GM19438 (cell line): ENCODE measurements at regions not wholly inside any gene's neighbourhood (a gene's known extent, or its start where the extent isn't known, plus 50 kb on each side); places are given as distances from the start of the nearest gene placed in this dataset.

Experiments
- ATAC-seq: cut with Tn5 transposase; IDR thresholded peaks from one replicate; pipeline ENCODE4 v1.9.1; 2021; ENCODE audit warnings: low read depth; ENCODE audit not compliant: unreplicated experiment

DNA sequence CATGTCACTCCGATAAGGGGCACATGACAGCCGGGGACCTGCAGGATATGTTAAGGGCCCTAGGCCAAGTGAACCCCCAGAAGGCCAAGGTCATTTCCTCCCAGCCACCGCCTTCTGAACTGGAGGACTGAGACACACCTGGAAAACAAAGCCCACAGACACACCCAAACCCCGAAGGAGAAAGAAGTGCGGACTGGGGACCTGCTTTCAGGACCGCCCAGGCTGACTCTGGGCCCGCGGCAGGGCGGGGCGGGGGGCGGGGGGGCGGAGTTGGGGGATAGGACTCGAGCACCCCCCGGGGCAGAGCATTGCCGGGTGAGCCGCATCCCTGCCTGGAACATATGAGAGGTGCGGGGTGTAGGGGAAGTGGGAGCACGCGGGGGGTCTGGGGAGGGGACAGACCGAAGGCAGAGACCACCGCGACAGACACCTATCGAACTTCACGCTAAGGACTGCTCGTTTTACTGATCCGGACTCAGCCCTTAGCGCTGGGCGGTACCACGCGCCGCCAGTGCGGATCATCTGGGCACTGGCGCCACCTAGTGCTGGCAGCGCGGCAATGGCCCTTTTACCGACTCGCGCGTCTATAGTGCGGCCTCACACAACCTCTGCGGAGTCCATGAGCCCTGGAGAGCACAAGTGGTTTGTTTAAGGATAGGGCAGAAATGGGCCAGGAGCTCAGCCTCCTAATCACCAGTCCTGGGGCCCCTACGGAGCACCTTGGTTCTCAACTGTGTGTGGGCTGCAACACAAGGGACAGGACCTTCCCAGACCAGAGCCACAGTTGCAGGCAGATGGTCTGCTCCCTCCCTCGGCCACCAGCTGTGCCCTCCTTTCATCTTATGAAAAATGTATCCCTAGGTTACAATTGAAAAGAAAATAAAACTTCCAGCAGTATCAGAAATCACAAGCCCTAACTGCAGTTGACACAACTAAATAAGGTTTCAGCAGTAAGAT lies 157.6 kb downstream of the HERPUD2 start:
- peak; percentile 99 for ATAC-seq

DNA sequence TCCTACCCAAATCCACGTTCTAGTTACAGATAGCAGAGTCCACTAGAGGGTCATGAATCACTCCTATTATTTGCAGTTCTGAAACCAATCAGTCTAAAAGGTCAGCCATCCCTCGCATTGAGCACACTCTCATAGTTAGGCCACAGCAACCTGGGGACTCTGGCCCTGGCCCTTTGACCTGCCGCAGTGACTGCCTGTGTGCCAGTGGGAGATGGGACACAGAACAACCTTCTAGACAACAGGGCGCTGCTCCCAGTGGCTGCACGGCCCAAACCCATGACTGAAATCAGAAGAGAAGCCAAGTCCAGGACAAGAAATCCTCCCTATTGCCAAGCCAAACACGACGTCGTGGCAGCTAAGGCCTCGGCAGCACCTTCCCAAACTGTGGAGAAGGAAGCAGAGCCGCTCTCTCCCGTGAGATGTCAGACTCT lies 158.5 kb downstream of the HERPUD2 start:
- ATAC-seq = no peak

DNA sequence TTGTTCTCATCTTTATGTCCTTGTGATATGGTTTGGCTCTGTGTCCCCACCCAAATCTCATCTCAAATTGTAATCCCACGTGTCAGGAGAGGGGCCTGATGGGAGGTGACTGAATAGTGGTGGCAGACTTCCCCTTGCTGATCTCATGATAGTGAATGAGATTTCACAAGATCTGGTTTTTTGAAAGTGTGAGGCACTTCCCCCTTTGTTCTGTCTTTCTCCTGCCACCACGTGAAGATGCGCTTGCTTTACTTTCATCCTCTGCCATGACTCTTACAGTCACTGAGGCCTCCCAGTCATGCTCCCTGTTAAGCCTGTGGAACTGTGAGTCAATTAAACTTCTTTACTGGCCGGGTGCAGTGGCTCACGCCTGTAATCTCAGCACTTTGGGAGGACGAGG lies 161.0 kb downstream of the HERPUD2 start:
- ATAC-seq = no peak

DNA sequence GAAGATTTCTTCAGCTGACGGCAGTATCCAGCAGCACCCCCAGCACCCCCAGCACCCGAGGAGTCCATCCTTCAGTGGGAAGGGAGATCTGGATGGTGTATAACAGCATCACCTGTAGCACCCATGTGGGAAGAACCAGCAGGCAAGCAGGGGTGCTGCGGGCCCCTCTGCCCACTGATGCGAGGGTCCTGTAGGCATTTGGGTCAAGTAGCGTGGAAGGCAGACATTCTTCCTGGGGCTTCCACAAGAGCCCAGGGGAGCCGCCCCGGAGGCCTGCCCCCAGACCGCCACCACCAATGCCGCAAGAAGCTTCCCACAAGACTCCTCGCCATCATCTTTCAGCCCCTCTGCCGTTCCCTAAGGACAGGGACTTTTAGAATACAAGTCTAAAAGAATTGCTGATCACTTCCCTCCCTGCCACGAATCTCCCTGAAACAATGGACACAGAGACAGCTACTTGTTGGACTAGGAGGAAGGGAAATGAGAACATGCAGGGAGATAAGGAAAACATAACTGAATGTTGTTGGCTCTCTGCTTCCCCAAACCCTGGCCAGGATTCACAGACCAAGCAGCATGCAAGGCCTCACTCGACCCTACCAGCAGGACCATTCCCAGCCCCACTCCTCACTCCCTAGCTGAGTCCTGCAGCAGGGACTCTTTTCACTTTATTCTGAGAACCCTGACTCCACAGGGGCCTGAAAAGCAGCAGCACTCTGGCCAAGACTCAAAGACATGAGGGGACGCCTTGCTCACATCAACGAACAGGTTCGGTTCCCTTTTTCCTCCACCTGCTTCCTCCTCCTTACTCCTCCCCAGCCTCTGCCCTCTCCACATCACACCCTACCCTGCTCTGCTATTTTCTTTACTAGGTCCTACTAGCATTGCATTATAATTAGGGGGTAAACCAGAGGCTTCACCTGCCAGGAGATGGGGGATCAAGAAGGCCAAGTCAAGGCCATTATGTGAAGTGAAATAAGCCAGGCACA lies 164.5 kb downstream of the HERPUD2 start:
- ATAC-seq = no peak

DNA sequence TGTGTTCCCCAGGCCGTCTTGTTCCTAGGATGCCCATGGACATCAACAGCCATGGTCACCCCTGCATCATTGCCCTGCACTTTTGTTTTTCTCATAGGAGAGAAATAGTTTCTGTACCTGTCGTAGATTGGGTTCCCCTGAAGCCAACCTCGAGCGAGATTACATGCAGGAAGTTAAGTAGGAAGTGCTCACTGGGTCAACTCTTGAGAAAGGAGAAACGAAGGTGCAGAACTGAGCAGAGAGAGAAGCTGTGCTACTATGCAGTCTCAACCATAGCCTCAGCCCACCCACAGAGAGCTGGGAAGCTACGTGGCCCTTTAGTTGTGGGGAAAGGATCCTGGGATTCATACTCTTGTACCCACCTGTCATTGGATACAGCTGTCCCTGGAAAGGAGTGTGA lies 165.2 kb downstream of the HERPUD2 start:
- ATAC-seq = no peak

DNA sequence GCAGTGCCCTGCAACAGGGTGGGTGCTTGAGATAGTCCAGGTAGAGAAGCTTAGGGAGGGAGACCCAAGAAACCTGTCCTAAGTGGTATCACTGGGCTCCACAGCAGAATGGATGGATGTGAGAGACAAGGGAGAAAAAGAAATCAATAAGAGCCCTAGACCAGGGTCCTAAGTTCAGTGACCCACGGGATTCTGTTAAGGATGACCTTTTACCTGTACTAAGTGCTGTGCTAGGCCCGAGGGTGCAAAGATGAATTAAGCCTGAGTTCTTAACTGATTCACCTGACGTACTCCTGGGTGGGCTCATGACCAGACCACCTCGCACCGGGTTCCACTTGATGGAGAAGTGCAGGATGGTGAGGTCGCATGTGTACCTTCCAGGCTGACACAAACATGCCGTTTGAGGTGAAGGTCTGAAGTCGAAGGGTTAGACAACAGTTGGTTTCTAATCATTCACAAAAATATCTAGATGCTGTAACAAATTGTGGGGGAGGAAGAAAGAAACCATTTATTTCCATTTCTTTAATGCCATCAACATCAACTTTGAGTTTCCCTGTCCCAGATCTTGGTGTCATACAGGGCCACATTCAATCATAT lies 166.5 kb downstream of the HERPUD2 start:
- no peak for ATAC-seq

DNA sequence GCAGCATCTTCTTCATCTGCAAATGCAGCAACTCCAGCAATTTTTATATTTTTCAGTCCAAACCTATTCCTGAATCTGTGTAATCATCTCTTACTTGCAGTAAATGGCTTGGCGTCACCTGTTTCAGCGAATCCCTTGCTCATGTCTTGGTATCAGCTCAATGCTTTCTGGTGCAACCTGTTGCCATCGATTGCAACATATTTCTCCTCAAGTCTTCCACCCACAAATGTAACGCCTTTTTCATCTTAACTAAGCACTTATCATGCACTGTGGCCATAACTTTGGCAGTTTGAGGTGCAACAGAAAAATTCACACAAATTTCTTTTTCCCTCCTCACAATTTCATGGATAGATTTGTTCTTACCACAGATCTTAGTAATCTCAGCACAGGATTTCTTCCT lies 168.3 kb downstream of the HERPUD2 start:
- no peak for ATAC-seq

DNA sequence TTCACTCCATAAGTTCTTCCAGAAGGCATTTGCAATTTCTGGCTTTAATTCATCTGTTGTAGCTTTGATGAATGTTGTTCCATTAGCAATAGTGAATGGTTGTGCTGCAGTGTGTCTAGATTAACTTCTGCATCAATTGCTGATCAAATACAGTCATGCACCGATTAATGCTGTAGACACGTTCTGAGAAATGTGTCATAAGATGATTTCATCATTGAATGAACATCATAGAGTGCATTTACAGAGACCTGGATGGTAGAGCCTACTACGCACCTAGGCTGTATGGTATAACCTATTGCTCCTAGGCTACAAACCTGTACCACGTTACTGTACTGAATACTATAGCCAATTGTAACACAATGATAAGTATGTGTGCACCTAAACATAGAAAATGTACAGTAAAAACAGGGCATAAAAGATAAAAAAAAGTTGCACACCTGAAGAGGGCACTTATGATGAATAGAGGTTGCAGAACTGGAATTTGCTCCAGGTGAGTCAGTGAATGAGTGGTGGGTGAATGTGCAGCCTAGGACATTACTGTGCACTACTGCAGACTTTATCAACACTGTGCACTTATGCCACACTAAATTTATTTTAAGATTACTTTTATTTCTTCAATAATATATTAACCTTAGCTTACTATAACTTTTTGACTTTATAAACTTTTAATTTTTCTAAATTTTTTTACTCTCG lies 170.7 kb downstream of the HERPUD2 start:
- no peak for ATAC-seq

DNA sequence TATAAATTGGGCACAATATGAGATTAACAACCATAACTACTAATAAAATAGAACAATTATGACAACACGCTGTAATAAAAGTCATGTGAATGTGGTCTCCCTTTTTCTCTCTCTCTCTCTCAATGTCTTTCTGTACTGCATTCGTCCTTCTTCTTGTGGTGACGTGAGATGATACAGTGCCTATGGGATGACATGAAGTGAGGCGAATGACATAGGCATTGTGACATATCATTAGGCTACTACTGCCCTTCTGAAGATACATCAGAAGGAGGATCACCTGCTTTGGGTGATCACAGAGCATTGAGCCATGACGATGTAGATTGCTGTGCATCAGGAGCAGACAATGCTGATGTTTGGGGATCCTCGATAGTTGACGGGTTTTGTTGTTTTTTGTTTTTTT lies 171.6 kb downstream of the HERPUD2 start:
- ATAC-seq = no peak

DNA sequence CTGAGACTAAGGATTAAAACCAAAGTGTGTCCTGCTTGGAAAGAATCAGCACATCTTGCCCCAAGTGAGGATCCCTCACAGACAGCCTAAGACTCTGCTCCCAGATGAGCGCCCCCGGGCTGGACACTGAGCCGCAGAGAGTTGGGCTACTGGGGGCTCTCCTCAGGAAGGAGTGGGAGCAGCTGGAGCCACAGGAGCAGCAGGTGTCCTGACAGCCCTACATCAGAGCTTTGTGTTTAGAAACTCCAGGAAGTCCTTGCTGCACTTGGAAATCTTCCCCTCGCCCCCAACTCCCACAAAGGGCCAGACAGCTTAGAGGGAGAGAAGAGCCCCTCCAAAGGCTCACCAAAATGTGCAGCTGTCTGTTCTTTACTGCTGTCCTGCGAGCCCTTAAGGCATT lies 172.2 kb downstream of the HERPUD2 start:
- no peak for ATAC-seq

DNA sequence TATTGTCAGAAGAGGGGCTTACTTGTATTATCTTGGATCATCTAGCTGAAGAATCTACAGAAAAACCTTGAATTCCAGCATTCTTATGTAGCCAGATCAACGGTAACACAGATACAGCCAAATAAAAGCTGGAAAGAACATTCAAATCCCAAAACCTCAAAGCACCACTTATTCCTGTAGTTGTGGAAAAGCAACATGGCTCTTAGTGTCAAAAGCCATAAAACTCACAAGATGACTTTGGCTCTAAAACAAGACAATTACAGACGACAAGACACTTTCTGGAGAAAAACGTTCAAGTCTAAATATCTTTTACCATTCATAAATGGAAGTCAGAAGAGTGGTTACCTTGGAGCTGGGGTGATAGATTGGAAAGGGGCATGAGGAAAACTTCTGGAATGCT lies 173.0 kb downstream of the HERPUD2 start:
- ATAC-seq = no peak

DNA sequence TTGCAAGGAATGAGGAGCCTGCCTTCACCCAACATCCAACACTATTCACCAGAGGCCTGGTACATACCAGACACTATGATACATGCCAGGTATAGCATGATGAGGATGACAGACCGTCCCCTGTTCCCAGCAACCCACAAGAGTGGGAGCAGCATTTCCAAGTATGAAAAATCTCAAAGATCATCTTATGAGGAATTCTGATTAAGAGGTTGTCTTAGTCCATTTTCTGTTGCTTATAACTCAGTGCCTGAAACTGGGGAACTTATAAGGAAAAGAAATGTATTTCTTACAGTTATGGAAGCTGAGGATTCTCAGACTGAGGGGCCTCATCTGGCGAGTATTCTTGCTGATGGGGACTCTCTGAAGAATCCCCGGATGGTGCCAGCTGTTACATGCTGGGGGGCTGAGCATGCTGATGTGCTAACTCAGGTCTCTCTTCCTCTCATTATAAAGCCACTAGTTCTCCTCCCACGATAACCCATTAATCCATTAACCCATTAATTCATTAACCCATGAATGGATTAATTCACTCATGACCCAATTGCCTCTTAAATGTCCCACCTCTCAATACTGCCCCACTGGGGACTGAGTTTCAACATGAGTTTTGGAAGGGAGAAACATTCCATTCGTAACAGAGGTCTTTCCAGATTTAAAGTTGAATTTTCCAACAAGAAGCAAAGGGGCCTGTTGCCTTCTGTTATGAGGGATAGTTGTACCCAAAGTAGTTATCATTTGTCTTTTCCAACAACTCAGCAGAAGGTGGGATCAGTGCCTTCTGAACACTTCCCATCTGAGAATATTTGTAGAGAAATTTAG lies 173.9 kb downstream of the HERPUD2 start:
- ATAC-seq = no peak

DNA sequence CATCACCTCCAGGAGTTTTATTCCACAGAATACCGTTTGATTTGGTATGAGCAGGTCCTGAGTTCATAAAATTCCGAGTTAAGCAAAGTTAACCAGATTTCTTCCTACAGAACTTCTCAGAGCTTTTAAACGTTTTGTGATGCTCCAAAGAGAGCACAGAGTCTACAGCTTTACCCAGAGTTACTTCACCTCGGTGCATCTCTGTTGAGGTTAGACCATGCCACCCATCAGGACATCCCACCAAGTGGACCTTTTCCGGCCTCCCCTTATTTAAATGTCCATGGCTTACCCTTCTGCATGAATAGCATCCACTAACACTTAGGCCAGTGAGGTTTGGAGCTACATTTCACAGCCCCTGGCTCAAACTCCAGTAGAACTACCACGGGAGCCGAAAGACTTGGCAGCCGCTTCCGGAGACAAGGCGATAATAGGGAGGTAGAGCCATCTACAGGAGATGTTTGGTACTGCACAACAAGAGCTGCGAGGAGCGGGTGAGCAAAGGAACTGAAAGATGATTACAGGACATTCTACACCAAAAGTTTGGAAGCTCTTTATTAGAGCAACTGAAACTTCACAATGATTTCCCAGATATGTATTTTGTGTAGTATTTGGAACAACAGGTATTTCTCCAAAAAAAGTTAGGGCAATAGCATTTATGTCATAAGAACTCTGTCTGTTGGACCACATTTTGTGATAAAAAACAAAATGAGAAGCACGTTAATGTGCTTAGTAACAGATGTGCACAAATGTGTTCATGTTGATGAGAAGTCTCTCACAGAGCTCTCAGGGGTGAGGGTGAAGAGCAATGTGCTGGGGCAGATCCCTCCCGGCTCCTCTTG lies 174.7 kb downstream of the HERPUD2 start:
- peak; percentile 92 for ATAC-seq

DNA sequence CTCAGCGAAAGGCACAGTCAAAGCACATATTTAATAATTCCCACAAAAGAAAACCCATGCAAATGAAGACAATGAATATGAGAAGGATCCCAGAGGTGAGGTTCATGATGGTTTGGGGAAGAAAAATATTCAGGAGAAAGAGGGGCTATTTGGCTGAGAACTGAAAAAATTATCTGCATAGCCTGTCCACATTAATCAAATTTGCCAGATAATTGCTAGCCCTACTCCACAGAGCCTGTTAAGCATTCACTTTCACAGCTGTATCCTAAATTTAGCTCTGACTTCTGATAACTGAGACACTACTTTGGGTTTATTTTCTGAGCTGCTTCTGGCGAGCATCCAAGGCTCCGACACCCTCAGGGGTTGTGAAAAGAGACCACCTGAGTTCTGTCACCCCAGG lies 176.2 kb downstream of the HERPUD2 start:
- ATAC-seq = no peak

DNA sequence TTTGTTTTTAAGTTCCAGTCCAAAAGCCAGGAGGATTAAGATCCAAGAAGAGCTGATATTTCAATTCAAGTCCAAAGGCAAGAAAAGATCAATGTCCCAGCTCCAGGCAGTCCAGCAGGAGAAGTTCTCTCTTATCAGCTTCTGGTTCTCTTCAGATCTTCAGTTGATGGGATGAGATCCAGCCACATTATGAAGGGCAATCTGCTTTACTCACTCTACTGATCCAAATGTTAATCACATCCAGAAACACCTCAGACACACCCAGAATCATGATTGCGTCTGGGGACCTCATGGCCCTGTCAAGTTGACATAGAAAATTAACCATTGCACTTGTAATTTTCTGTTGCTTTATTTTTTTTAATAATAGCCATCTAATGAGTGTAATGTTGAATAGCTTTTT lies 178.4 kb downstream of the HERPUD2 start:
- ATAC-seq = no peak

DNA sequence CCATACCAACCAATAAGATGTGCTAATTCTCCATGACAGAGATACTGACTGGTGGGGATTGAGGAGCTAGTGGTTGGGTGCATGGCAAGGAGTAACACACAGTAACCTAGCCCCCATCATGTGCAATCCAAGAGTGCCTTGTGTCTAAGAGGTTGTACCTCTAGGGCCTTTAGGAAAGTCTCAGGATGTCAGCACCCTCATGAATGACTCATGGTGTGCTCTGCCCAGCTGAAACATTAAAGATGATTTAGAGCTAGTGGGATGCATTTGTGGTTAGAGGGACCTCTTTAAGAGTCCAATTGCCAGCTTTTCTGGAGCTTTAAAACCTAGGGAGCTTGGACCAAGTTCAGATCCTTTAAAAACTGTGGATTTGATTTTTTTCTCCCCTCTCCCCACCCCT lies 181.1 kb downstream of the HERPUD2 start:
- no peak for ATAC-seq

DNA sequence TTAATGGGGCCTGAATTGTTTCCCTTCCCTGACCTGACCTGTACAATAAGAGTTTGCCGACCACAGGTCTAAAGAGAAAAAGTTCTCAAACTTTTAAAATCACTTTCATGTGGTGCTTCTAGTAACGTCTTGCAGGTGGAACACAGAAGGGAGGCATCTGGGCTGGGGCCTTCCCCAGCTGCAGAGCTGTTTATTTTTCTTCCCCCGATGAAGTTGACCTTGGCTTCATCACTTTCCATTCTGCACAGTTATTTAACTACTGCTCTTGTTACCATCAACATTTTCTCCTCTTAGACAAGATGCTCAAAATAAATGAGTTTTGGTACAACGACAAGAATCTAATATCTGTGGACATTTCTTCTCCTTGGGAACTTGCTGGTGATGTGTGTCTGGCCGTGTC lies 181.7 kb downstream of the HERPUD2 start:
- ATAC-seq = no peak

DNA sequence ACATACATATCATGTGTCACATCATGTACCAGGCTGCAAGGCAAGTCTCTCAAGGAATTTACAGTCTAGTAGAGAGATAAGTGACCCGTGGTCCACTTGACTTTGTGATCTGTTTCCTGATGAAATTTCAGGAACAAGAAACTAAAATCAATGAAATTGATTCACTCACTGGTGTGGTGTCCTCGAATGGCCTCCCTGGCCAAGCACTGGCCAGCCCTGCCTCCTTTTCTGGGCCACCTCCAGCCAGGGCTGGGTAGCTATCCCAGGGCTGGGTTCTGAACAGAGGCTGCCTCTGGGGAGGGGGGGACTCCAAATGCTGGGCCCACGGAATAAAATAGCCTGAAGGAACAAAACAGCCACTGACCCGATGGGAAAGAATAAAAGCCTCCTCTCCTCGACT lies 182.2 kb downstream of the HERPUD2 start:
- no peak for ATAC-seq
